GM21423 (cell line): ENCODE measurements at regions not wholly inside any gene's neighbourhood (a gene's known extent, or its start where the extent isn't known, plus 50 kb on each side); places are given as distances from the start of the nearest gene placed in this dataset.

Experiments
- ATAC-seq: cut with Tn5 transposase; IDR thresholded peaks from one replicate; pipeline ENCODE4 v1.9.1; 2021; ENCODE audit warnings: mild to moderate bottlenecking, moderate library complexity; ENCODE audit not compliant: unreplicated experiment

GRCh38 chr6:51352506-51353029 lies 533.9 kb downstream of the TFAP2B start:
- no peak for ATAC-seq

DNA sequence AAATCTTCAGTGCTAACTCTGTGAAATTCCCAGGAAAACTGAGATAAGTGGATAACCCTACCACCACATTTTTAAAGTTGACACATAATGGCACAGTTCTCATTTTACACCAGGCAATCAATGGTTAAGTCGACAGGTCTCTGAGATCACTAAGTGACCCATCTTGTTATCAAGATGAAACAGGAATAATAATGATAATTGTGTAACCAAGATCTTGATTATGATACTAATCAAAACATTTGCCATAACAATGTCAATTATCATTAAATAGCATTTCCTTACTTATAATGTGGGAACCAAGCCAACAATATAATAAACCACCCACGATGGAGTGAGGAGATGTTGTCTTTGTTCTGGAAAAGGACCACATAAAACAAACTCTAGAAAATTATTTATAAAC lies 541.6 kb downstream of the TFAP2B start:
- ATAC-seq = no peak

- no peak for ATAC-seq
Measured at GRCh38 chr6:51365566-51365965, 546.9 kb downstream of the TFAP2B start.

DNA sequence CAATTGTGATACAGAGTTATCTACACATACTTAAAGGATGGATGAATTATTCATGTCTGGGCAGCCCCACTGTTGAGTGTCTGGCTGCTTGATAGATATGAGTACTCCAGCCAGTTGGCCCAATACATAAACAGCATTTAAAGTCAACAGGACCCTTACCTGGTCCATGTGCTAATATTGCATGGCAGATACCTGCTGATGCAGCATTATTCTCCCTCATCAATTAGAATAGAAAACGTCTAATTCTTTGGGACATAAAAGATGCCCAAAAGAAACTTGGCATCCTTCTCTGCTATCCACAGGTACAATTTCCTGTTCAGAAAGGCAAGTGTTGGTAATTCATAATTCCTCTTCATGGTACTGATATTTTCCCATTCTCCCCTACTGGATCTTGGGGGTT lies 550.8 kb downstream of the TFAP2B start:
- no peak for ATAC-seq

GRCh38 chr6:51382847-51383246 lies 564.2 kb downstream of the TFAP2B start:
- ATAC-seq = no peak

GRCh38 chr6:51384736-51385135 lies 566.1 kb downstream of the TFAP2B start:
- ATAC-seq = no peak

DNA sequence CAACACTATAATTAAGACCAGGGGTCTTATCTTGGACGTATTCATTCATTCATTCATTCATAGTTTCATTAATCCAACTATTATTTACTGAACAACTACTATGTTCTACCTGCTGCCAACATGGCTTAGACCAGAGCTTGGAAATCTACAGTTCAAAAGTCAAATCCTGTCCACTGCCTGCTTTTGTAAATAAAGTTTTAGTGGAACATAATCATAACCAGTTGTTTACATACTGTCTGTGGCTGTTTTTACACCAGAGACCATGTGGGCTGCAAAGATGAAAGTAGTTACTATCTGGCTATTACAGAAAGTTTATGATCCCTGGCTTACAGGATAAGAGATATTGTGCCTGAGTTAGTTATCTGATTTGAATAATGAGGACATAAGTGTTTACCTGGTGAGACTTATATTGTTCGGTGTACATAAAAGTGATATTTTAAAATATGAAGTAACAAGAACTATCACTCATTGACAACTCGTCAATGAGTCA lies 567.7 kb downstream of the TFAP2B start:
- ATAC-seq = no peak

DNA sequence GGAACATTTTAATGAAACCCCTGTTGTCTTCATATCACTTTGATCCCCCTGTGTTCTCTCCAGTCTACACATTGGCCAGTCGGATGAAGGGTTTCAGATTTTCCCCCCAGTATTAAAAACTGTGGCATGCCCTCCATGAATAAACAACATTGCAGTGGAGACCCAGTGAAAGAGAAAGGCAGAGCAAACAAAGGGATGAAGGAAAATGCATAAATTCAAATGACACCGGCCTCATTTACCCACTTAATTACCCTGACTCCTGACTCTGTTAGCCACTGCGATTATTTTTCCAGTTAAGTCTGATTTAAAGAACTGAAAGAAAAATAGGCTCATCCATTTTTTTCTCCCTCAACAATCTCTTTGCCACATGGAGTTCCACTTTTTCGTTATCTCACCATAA lies 569.2 kb downstream of the TFAP2B start:
- ATAC-seq = no peak

GRCh38 chr6:51394061-51394460 lies 575.4 kb downstream of the TFAP2B start:
- no peak for ATAC-seq

DNA sequence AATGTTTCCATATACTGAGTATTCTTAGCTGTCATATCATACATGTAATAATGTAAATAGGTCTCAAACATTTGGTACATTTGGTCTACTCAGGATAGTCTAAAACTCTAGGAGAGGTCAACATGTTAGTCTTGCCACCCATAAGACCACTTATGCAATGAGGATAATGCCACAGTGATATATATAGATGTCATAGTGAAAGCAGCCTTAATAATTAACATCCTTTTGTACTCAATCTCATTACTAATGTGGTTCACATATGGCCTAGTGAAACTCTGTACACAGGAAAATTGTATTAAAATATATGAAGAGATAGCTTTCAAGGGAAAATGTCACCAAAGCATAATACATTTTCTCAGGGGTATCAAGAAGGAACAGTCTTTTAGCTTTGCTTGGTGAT lies 577.9 kb downstream of the TFAP2B start:
- peak; percentile 73 for ATAC-seq

GRCh38 chr6:51398064-51398705 lies 579.5 kb downstream of the TFAP2B start:
- ATAC-seq = no peak

DNA sequence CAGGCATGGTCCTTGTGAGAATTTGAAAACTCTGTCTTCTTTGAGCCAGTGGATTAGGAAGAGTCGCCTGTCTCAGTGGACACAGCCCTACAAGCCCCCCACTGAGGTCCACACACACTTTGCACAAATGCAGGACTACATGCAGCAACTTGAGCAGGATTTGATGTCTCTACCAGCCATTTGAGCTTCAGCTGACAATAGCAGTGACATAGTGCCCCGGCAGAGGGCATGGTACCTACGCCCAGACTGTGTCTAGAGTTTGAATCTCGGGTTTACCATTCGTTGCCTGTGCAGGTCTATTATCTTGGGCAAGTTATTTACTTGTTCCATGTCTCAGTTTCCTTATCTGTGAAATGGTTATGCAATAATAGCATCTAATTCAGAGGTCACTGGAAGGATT lies 580.1 kb downstream of the TFAP2B start:
- ATAC-seq = no peak

- ATAC-seq = no peak
Measured at GRCh38 chr6:51410453-51410852, 591.8 kb downstream of the TFAP2B start.

DNA sequence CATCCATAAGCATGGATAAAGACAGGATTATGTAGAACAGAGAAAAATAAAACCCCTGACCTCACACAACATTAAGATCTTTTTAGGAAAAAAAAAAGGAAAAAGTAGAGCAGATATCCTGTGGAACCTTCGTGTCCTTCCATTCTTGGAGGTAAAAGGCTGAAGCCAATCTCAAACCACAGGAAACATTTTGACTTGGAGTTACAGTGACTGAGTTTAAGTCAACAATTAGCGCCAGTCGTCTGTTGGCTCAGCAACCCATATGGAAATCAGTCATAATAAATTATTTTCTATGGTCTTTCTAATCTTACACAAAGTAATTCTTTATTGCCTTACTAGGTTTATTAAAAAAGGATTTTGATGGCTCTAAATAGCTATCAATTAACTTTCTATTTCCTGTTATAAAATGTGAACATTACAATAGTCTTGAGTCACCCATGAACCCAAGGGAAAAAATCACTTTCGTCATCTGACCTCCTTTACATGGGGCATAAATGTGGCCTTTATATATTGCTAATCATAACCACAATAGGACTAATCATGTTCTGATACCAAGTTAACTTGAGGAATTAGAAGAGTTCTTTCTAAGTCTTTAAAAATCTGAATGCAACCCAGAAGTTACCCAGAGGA lies 592.9 kb downstream of the TFAP2B start:
- ATAC-seq = no peak

GRCh38 chr6:51414361-51414760 lies 595.7 kb downstream of the TFAP2B start:
- no peak for ATAC-seq

- ATAC-seq = no peak
Measured at GRCh38 chr6:51415501-51415900, 596.8 kb downstream of the TFAP2B start.

- no peak for ATAC-seq
Measured at GRCh38 chr6:51429017-51429712, 610.5 kb downstream of the TFAP2B start.

GRCh38 chr6:51430589-51430988 lies 611.9 kb downstream of the TFAP2B start:
- ATAC-seq = no peak

DNA sequence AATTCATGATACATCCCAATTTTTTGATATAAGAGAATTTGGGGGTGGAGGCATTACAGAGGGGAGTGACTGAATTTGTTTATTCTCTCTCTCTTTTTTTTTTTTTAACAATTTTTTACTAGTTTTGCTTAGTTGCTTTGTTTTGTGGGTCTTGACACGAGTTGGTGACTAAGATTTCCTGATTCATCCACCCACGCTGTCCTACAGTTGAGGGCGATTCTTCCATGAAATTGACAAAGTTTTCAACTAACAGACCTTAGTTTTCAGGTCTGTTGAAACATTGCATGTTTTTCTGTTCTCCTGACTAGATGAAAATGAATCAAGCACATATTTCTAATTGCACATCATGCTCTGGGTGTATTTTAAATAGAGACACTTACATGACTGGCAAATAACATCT lies 613.8 kb downstream of the TFAP2B start:
- ATAC-seq = no peak

DNA sequence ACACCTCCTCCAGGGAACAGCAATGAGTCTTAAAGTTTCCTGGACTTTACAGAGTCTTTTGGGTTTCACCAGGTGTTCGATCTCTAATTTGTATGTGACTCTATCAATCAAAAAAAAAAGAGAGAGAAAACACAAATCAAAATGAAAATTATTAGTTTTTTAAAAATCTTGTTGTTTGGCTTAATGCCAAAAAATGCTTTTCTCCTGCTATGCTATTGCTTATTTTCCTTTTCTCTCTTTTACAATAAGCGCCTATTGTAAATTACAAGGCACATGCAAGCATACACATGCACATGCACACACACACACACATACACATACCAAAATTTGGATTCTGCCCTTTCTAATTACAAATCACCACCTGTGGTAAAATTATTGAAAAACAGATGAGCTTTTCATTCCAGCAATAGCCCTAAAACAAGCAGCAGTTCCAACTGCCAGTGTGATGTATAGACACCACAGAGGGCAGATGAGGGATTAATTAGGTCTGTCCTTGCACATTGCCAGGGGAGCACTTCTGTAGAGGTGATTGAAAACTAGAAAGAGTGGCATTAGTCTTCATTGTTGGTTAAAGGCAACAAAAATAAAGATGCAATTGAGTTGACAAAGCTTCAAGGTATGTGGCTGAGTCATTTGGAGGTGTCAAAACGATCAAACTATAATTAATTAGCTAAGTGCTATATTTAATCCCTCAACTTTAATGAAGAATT lies 631.7 kb downstream of the TFAP2B start:
- no peak for ATAC-seq

- no peak for ATAC-seq
Measured at GRCh38 chr6:51450958-51451357, 632.3 kb downstream of the TFAP2B start.
